ENCODE measurements at regions not wholly inside any gene's neighbourhood (a gene's known extent, or its start where the extent isn't known, plus 50 kb on each side); places are given as distances from the start of the nearest gene placed in this dataset.

DNA sequence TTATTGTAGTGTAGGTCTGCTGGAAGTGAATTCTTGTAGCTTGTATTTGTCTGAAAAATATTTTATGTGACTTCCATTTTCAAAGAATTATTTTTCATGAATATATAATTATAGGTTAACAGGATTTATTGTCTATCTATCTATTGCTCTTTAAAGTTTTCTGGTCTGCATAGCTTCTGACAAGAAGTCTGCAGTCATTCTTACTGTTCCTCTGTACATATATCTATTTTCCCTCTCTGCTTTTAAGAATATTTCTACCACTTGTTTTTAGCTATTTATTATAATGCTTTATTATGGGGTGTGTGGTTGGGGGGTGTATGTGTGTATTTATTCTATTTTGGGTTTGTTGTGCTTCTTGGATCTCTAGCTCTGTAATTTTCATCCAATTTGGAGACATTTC is 77.4 kb downstream of the ETS2 start:
- TF ChIP-seq, protein P1, sequence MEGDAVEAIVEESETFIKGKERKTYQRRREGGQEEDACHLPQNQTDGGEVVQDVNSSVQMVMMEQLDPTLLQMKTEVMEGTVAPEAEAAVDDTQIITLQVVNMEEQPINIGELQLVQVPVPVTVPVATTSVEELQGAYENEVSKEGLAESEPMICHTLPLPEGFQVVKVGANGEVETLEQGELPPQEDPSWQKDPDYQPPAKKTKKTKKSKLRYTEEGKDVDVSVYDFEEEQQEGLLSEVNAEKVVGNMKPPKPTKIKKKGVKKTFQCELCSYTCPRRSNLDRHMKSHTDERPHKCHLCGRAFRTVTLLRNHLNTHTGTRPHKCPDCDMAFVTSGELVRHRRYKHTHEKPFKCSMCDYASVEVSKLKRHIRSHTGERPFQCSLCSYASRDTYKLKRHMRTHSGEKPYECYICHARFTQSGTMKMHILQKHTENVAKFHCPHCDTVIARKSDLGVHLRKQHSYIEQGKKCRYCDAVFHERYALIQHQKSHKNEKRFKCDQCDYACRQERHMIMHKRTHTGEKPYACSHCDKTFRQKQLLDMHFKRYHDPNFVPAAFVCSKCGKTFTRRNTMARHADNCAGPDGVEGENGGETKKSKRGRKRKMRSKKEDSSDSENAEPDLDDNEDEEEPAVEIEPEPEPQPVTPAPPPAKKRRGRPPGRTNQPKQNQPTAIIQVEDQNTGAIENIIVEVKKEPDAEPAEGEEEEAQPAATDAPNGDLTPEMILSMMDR (conservative IDR thresholded peaks at IDR 0.05; ENCODE audit: low read depth, low read length): no peak
- no peak for TF ChIP-seq EZH2 (IDR thresholded peaks at IDR 0.05; ENCODE audit: low read length, unreplicated experiment)
